HCT116 (cell line): ENCODE measurements at regions not wholly inside any gene's neighbourhood (a gene's known extent, or its start where the extent isn't known, plus 50 kb on each side); places are given as distances from the start of the nearest gene placed in this dataset.

Experiments used
- ATAC-seq: fragments of 200-7000 bp; cut with Tn5 transposase; 2 replicates; pipeline ENCODE4 v1.9.1; 2020; ENCODE audit warnings: mild to moderate bottlenecking, moderate library complexity
- BruUV-seq: library from RNA; stranded (reverse); fragments of 400-500 nt; replicated peaks from 2 replicates; lab custom pipeline; 2021; lab: Mats Ljungman, UMichigan
- CTCF ChIA-PET: fragments of 300-600 bp; sonication (Branson Sonifier 250); formaldehyde crosslinking; loops from one replicate; lab custom pipeline; 2021; ENCODE audit warnings: antibody characterized with exemption; lab: Charles Lee
- POLR2A ChIA-PET: fragments of 300-600, 350-600 bp; sonication (Branson Sonifier 250); formaldehyde crosslinking; loops from one replicate; lab custom pipeline; 2021; ENCODE audit warnings: antibody characterized with exemption; lab: Charles Lee
- RAD21 ChIA-PET, 2 experiments: fragments of 300-600 bp; sonication (Branson Sonifier 250); formaldehyde crosslinking; loops; one replicate each; lab custom pipeline; 2023; ENCODE audit warnings: low total read pairs in 2 of 2; ENCODE audit not compliant: uncharacterized antibody in 2 of 2, unreplicated experiment in 2 of 2, low non-redundant PET in 1 of 2; lab: Charles Lee
- DNase-seq: peaks from one replicate; pipeline ENCODE4 v3.0.0-alpha.2; 2010; ENCODE audit warnings: low read depth, low spot score
- H2AFZ ChIP-seq: fragments of 200-600 bp; shearing (Covaris generic), sonication (generic); 2 replicates; pipeline ENCODE4 v1.6.1; 2017; ENCODE audit warnings: low read depth, mixed run types, mixed read lengths, antibody characterized with exemption, low read length; ENCODE audit not compliant: poor library complexity, severe bottlenecking
- H3K27ac ChIP-seq: 2 replicates; pipeline ENCODE4 v1.5.1; 2012; ENCODE audit warnings: low read depth, low read length
- H3K27me3 ChIP-seq: fragments of 200-600 bp; sonication (generic); 2 replicates; pipeline ENCODE4 v1.6.1; 2016; ENCODE audit warnings: mixed run types, low read length, mixed read lengths; ENCODE audit not compliant: insufficient read depth
- H3K36me3 ChIP-seq, 2 experiments: fragments of 200-500 bp in 1 of 2; fragments of 200-600 bp in 1 of 2; sonication (Bioruptor generic) in 1 of 2; sonication (generic) in 1 of 2; 2 replicates each; pipeline versions ENCODE4 v1.5.1 to v1.6.1; 2014 to 2016; ENCODE audit warnings: low read length in 2 of 2, inconsistent platforms in 1 of 2, mixed read lengths in 1 of 2, mixed run types in 1 of 2; ENCODE audit not compliant: insufficient read depth in 2 of 2, control insufficient read depth in 1 of 2
- H3K4me1 ChIP-seq, 2 experiments: fragments of 200-600 bp in 1 of 2; sonication (generic) in 1 of 2; 2 replicates each; pipeline versions ENCODE4 v1.5.1 to v1.6.1; 2012 to 2017; ENCODE audit warnings: low read length in 2 of 2, inconsistent platforms in 1 of 2, mild to moderate bottlenecking in 1 of 2, mixed read lengths in 1 of 2, mixed run types in 1 of 2, moderate library complexity in 1 of 2; ENCODE audit not compliant: insufficient read depth in 2 of 2, control insufficient read depth in 1 of 2
- H3K4me2 ChIP-seq: fragments of 200-600 bp; sonication (generic); 2 replicates; pipeline ENCODE4 v1.6.1; 2017; ENCODE audit warnings: mixed run types, low read length, mixed read lengths
- H3K4me3 ChIP-seq, 2 experiments: fragments of 200-600 bp in 1 of 2; sonication (generic) in 1 of 2; replicated peaks in 1 of 2; 2 replicates each; pipeline ENCODE4 v1.5.1; 2011 to 2016; ENCODE audit warnings: low read length in 2 of 2, control low read depth in 1 of 2, low read depth in 1 of 2, mild to moderate bottlenecking in 1 of 2, mixed read lengths in 1 of 2, mixed run types in 1 of 2
- H3K79me2 ChIP-seq: fragments of 200-600 bp; sonication (generic); 2 replicates; pipeline ENCODE4 v1.6.1; 2017; ENCODE audit warnings: mild to moderate bottlenecking, mixed run types, low read length, moderate library complexity, mixed read lengths; ENCODE audit not compliant: insufficient read depth
- H3K9ac ChIP-seq: fragments of 200-600 bp; sonication (generic); 2 replicates; pipeline ENCODE4 v1.6.1; 2016; ENCODE audit warnings: low read length, mixed read lengths
- H3K9me2 ChIP-seq: fragments of 200-600 bp; sonication (generic), shearing (Covaris generic); 2 replicates; pipeline ENCODE4 v1.6.1; 2017; ENCODE audit warnings: mixed run types, mild to moderate bottlenecking, moderate library complexity; ENCODE audit not compliant: insufficient read depth
- H3K9me3 ChIP-seq, 2 experiments: fragments of 200-500 bp in 1 of 2; fragments of 200-600 bp in 1 of 2; sonication (Bioruptor generic) in 1 of 2; sonication (generic) in 1 of 2; 2 replicates each; pipeline ENCODE4 v1.6.1; 2014 to 2017; ENCODE audit warnings: low read length in 2 of 2, mixed read lengths in 2 of 2, inconsistent platforms in 1 of 2, low read depth in 1 of 2, mild to moderate bottlenecking in 1 of 2, mixed run types in 1 of 2, moderate library complexity in 1 of 2; ENCODE audit not compliant: control insufficient read depth in 1 of 2, insufficient read depth in 1 of 2
- H4K20me1 ChIP-seq: fragments of 200-600 bp; sonication (generic), shearing (Covaris generic); 2 replicates; pipeline ENCODE4 v1.6.1; 2017; ENCODE audit warnings: mixed run types, mild to moderate bottlenecking, moderate library complexity; ENCODE audit not compliant: insufficient read depth
- ATF3 ChIP-seq: IDR thresholded peaks from 2 replicates; pipeline ENCODE4 v1.6.1; 2012
- CBX3 ChIP-seq: IDR thresholded peaks from 2 replicates; pipeline ENCODE4 v1.6.1; 2012; ENCODE audit warnings: low read depth
- CEBPB ChIP-seq: IDR thresholded peaks from 2 replicates; pipeline ENCODE4 v1.6.1; 2012; ENCODE audit warnings: low read depth
- EGR1 ChIP-seq: IDR thresholded peaks from 2 replicates; pipeline ENCODE4 v1.6.1; 2012; ENCODE audit warnings: low read depth
- ELF1 ChIP-seq: IDR thresholded peaks from 2 replicates; pipeline ENCODE4 v1.6.1; 2012; ENCODE audit warnings: low read depth, borderline replicate concordance
- EZH2 ChIP-seq: fragments of 200-600 bp; sonication (generic); IDR thresholded peaks from 2 replicates; pipeline ENCODE4 v1.6.1; 2017; ENCODE audit warnings: antibody characterized with exemption, mixed run types
- JUND ChIP-seq: IDR thresholded peaks from 2 replicates; pipeline ENCODE4 v1.6.1; 2012
- POLR2A ChIP-seq: IDR thresholded peaks from 2 replicates; pipeline ENCODE4 v1.7.0; 2011; ENCODE audit warnings: borderline replicate concordance; ENCODE audit not compliant: insufficient read depth, insufficient read length; ENCODE audit errors: extremely low read depth
- POLR2AphosphoS5 ChIP-seq: IDR thresholded peaks from 2 replicates; pipeline ENCODE4 v1.6.1; 2011; ENCODE audit warnings: mild to moderate bottlenecking, low read depth, low read length, moderate library complexity
- REST ChIP-seq: IDR thresholded peaks from 2 replicates; pipeline ENCODE4 v1.6.1; 2012; ENCODE audit warnings: low read depth
- SRF ChIP-seq: IDR thresholded peaks from 2 replicates; pipeline ENCODE4 v1.6.1; 2012; ENCODE audit warnings: low read depth
- TCF7L2 ChIP-seq: IDR thresholded peaks from 2 replicates; pipeline ENCODE4 v1.7.0; 2011; ENCODE audit warnings: borderline replicate concordance, inconsistent platforms; ENCODE audit not compliant: insufficient read depth, insufficient read length; ENCODE audit errors: extremely low read depth
- YY1 ChIP-seq: IDR thresholded peaks from 2 replicates; pipeline ENCODE4 v1.6.1; 2011; ENCODE audit warnings: low read length, low read depth, moderate library complexity, mild to moderate bottlenecking; ENCODE audit not compliant: insufficient replicate concordance; ENCODE audit errors: extremely low read depth
- ZFX ChIP-seq: fragments of 450-650 bp; IDR thresholded peaks from 2 replicates; pipeline ENCODE4 v1.6.1; 2017
- ZNF274 ChIP-seq: fragments of 200-500 bp; sonication (Bioruptor generic); IDR thresholded peaks from 2 replicates; pipeline ENCODE4 v1.6.1; 2014; ENCODE audit warnings: mild to moderate bottlenecking, low read depth, low read length, inconsistent platforms
- intact Hi-C: fragments of 100-400 bp; cut with micrococcal nuclease; formaldehyde crosslinking; loops from 2 replicates; pipeline ENCODE4 v1.10.0; 2022
- TF ChIP-seq, protein P1 (sequence below), 3 experiments: fragments of 200-600 bp in 1 of 3; sonication (generic) in 1 of 3; IDR thresholded peaks in 2 of 3; conservative IDR thresholded peaks in 1 of 3; 2 replicates each; pipeline ENCODE4 v1.5.1; 2012 to 2017; ENCODE audit warnings: low read depth in 2 of 3, low read length in 2 of 3, antibody characterized with exemption in 1 of 3, borderline replicate concordance in 1 of 3, control low read depth in 1 of 3, mild to moderate bottlenecking in 1 of 3, mixed read lengths in 1 of 3, mixed run types in 1 of 3, moderate library complexity in 1 of 3; ENCODE audit not compliant: insufficient read depth in 1 of 3

- H3K27ac ChIP-seq: no peak overlapping the region
- DNase-seq: no peak
- ChIA-PET POLR2A (no interaction called here), RAD21 (no interaction called here), CTCF (no interaction called here)
- no peak for ATAC-seq
- intact Hi-C loops: no loop called here
- H3K4me1 ChIP-seq: peaks cover 0 to 2% of the 10 kb centered on the region in 2 experiments; a peak in 1 of 4 replicates
- no peaks in the 10 kb centered on the region for H4K20me1 ChIP-seq
- no peak overlapping the region for H2AFZ ChIP-seq
- H3K79me2 ChIP-seq: no peaks in the 10 kb centered on the region
- BruUV-seq: no TSS peak
- H3K4me2 ChIP-seq: no peak overlapping the region
- no peak overlapping the region for H3K4me3 ChIP-seq
- TF ChIP-seq REST (no peak), ZFX (no peak), CEBPB (no peak), POLR2AphosphoS5 (no peak), ATF3 (no peak), YY1 (no peak), SRF (no peak), EGR1 (no peak), CBX3 (no peak), JUND (no peak), EZH2 (no peak), ZNF274 (no peak), TCF7L2 (no peak), POLR2A (no peak), ELF1 (no peak)
- TF ChIP-seq, protein P1, sequence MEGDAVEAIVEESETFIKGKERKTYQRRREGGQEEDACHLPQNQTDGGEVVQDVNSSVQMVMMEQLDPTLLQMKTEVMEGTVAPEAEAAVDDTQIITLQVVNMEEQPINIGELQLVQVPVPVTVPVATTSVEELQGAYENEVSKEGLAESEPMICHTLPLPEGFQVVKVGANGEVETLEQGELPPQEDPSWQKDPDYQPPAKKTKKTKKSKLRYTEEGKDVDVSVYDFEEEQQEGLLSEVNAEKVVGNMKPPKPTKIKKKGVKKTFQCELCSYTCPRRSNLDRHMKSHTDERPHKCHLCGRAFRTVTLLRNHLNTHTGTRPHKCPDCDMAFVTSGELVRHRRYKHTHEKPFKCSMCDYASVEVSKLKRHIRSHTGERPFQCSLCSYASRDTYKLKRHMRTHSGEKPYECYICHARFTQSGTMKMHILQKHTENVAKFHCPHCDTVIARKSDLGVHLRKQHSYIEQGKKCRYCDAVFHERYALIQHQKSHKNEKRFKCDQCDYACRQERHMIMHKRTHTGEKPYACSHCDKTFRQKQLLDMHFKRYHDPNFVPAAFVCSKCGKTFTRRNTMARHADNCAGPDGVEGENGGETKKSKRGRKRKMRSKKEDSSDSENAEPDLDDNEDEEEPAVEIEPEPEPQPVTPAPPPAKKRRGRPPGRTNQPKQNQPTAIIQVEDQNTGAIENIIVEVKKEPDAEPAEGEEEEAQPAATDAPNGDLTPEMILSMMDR (IDR thresholded peaks at IDR 0.05 in 2 of 3, conservative IDR thresholded peaks at IDR 0.05 in 1 of 3; ENCODE audit: borderline replicate concordance in 1 of 3, insufficient read depth in 1 of 3, low read depth in 2 of 3, low read length in 2 of 3): no peak
- H3K36me3 ChIP-seq: no peaks in the 10 kb centered on the region
- H3K27me3 ChIP-seq: no peaks in the 10 kb centered on the region
- no peak overlapping the region for H3K9ac ChIP-seq
- no peaks in the 10 kb centered on the region for H3K9me2 ChIP-seq
- H3K9me3 ChIP-seq: no peaks in the 10 kb centered on the region
Observed at GRCh38 chr4:26122690-26123089, 198.1 kb upstream of the RBPJ start.
